Medulla oblongata (tissue), 1 donor: ENCODE measurements at regions not wholly inside any gene's neighbourhood (a gene's known extent, or its start where the extent isn't known, plus 50 kb on each side); places are given as distances from the start of the nearest gene placed in this dataset.
"Not testable (repeated sequence)": the region's sequence is repeated elsewhere in the genome, so short reads cannot be mapped to it uniquely, and the experiment has no call there.

Experiments
- DNase-seq: peaks from one replicate; pipeline ENCODE4 v3.0.0-alpha.2; 2015; ENCODE audit errors: extremely low spot score

GRCh38 chr17:71760062-71760720 lies 360.6 kb upstream of the SOX9 start:
- no peak for DNase-seq

GRCh38 chr17:71762526-71762925 lies 358.3 kb upstream of the SOX9 start:
- DNase-seq, result no peak

DNA sequence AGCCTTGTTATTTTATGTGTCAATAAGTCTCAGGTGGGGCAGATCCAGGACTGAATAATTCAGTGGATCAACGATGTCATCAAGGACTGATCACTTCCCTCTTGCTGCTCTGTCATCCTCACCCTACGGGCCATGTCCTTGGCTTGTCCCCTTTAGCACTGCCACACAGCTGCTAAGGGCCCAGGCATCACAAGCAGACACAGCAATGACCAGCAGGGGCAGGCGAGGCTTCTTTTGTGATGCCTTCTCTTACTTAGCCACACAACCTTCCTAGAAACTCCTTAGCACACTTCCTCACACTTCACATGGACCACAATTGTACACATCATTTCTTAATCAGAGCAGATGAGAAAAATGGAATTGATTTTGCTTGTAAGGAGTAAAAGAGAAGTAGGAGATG lies 356.3 kb upstream of the SOX9 start:
- DNase-seq, result peak; percentile 44

DNA sequence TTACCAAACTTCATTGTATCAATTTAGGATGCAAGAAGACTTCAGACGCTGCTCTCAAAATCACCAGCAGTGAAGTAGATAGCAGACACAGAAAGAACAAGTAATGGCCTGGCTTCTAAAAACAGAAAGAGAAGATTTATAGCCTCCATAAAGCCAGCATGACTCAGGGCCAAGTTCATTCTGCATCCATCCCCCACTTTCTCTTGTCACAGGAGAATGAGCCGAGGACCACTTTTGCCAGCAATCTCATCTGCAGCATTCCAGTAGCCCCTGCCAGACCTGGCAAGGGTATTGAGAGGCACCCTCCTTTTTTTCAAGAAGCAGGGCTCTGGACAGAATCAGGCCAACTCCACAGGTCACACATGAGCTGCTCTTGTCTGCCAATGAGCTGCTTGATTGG lies 355.4 kb upstream of the SOX9 start:
- DNase-seq, result no peak

DNA sequence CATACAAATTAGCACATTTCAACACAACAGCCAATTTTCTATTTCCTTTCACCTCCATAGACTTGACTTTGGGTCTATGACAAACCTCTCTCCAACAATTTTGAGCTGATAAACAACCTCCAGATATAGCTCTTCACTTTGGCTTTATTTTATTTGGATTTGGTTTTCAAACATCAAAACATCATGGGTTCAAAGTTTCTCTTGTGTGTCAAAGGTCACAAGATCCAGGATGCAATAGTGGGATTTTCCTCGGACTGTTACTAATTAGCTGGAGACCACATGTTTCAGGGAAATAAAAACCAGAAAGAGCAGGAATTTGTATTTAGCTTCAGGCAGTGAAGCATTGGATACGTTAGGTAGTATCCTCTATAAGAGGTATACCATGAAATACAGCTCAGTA lies 351.0 kb upstream of the SOX9 start:
- DNase-seq, result no peak

- no peak for DNase-seq
These were observed 343.7 kb upstream of the SOX9 start for GRCh38 chr17:71777048-71777640.

GRCh38 chr17:71779482-71779881 lies 341.3 kb upstream of the SOX9 start:
- DNase-seq, result no peak

GRCh38 chr17:71780596-71780995 lies 340.2 kb upstream of the SOX9 start:
- DNase-seq, result no peak

DNA sequence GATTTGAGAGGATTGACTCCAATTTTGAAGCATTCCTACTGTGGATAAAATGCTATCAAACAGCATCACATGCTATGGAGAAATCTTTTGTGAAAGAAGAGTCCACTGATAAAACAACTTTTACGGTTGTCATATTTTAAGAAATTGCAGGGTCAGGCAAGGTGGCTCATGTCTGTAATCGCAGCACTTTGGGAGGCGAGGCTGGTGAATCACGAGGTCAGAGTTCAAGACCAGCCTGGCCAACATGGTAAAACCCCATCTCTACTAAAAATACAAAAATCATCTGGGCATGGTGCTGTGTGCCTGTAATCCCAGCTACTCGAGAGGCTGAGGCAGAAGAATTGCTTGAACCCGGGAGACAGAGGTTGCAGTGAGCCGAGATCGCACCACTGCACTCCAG lies 338.8 kb upstream of the SOX9 start:
- not testable (repeated sequence) for DNase-seq

DNA sequence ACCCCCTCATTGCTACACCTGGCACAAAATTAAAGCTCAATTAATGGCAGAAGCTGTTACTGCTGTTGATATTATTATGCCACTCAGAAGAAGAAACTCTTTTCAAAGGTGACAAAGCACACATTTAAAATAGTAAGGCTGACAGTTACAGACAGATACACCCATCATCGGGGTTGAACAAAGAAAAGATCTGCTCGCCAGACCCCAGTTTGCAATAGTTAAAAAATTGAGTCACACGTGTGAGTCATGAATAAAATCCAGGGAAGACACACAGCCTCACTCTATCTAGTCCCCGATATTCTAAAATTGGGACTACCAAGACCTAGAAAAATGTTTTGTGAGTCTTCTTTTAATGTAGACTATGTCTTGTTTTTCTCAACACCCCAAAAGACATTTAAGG lies 330.0 kb upstream of the SOX9 start:
- DNase-seq, result no peak

DNA sequence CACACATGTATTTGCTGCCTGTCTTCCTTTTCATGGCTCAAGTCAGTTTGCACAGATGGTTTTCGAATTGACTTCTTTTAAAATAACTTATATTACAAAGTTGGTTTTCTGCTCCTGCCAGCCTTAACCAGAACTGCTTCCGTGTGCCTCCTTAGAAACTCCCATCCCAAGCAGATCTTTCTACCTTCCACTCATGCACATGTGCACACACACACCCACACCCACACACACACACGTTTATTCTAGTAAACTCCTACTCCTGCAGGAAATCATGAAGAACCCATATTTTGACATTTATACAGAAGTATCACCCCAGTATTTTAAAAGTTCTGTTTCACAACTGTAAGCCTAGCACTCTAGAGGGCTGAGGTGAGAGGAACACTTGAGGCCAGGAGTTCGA lies 329.5 kb upstream of the SOX9 start:
- DNase-seq, result no peak

- DNase-seq, result no peak
These were observed 327.9 kb upstream of the SOX9 start for GRCh38 chr17:71792966-71793365.

DNA sequence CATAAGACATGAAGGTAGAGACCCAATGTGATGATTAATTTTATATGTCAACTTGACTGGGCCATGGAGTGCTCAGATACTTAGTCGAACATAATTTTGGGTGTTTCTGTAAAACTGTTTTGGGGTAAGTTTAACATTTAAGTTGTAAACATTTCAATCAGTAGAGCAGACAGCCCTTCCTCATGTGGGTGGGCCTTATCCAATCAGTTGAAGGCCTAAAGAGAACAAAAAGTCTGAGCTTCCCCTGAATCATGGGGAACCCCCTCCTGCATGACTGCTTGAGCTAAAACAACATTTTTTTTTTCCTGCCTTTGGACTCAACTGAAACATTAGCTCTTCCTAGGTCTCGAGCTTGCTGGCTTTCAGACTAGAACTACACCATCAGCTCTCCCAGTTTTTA lies 327.3 kb upstream of the SOX9 start:
- no peak for DNase-seq

DNA sequence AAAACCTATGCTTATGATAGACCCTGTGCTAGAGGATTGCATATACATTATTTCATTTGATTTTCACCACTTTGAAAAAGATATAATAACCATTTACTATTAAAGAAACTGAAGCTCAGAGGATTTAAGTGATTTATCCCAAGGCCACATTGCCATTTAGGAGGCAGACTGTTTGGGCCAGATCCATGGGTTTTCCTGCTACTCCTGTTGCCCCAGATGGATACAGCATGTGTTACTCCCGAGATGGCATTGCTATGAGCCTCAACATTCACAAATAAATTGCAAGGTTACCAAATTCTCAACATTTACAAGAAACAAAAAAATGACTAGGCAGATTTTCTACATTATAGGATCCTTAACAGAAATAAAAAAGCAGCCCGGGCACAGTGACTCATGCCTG lies 322.1 kb upstream of the SOX9 start:
- no peak for DNase-seq

DNA sequence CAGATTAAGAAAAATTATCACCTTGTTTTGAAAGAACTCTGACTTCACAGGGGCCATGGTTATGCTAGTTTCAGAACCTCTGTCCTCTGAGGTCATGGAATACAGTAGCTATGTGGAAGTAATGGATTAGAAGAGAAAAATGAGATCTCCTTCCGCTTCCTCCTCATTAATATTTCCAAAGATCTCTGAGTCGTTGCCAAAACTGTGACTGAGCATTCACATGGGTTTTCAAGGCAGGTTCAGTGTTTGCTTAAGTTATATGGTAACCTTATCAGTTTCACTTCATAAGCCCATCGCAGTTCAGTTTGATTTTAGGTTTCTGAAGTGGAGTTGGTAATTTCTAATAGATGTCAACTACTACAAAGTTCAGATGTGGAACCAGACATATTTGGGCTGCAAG lies 321.2 kb upstream of the SOX9 start:
- no peak for DNase-seq

DNA sequence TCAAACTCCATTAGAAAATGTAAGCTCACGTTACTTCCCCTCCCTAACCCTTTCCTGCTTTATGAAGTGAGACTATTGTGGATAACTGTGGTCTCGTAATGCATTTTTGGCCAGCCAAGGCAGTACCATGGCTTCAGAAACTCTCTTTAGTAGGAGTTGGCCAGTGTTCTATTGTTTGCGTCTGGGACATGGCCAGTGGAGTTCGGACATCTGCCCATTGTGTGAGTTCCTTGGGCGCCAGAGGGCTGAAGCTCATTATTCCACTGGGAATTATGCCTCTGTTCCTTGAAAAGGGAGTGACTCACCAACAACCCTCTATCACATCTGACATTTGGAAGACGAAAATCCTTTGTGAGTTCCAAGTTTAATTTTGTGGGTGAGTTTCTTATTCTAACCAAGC lies 319.5 kb upstream of the SOX9 start:
- DNase-seq, result peak; percentile 78

- no peak for DNase-seq
These were observed 318.2 kb upstream of the SOX9 start for GRCh38 chr17:71802663-71803062.

DNA sequence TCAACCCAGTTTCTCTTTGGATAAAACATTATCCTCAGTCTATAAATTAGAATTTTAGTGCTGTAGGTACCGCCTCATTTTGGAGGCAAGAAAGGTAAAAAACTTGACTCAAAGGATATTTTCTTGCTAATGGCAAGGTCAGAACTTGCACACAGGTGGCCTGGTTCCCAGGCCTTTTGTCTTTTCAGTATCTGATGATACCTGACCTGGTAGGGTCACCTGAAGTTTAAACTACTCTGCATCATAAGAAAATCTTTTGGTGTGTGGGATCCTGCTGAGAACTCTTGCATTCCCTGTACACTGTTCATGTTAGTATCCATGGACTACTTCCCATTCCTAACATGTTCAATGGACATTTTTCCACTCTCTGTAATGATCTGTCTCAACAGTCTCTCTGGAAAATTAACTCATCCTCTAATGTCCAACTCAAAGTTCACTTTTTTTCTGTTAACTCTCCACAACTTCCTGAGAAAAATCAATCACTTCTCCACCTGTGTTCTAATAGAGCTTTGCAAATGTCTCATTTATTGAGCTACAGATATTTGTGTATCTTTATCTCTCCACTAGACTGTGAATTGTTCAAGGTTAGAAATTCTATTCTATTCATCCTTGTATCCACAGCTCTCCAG lies 317.1 kb upstream of the SOX9 start:
- DNase-seq, result no peak

DNA sequence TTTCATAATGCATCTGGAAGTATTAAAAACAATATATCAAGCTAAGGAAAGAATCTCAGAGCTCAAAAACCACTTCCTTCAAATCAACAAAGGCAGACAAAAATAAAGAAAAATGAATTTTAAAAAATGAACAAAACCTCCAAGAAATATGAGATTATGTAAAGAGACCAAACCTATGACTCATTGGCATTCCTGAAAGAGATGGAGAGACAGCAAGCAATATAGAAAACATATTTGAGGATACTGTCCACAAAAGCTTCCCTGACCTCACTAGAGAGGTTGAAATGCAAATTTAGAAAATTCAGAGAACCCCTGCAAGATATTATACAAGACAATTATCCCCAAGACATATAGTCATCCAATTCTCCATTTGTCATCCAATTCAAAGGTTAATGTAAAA lies 311.3 kb upstream of the SOX9 start:
- no peak for DNase-seq

DNA sequence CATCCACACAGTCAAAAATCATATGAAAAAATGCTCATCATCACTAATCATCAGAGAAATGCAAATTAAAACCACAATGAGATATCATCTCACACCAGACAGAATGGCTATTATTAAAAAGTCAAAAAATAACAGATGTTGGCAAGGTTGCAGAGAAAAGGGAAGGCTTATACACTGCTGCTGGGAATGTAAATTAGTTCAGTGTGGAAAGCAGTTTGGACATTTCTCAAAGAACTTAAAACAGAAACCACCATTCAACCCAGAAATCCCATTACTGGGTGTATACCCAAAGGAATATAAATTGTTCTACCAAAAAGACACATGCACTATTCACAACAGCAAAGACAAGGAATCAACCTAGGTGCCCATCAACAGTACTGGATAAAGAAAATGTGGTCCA lies 307.0 kb upstream of the SOX9 start:
- DNase-seq, result not testable (repeated sequence)

GRCh38 chr17:71821511-71821910 lies 299.3 kb upstream of the SOX9 start:
- no peak for DNase-seq

DNA sequence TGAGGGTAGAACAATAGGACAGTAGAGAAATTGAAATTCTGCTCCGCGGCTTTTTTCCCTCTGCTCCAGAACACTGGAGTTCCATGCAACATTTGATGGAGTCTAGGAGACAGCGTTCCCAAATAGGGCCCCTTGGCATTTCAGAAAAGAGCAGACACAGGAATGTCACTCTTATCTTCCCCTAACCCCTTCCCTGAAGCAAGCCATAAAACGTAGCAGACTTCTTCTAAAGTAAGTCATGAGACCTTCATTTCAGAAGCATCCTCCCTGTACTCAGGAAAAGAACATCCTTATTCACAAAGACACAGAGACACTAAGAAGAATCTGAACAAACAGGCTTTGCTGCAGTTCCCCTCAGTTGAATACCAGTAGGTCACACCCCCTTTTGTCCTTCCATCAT lies 296.1 kb upstream of the SOX9 start:
- no peak for DNase-seq

DNA sequence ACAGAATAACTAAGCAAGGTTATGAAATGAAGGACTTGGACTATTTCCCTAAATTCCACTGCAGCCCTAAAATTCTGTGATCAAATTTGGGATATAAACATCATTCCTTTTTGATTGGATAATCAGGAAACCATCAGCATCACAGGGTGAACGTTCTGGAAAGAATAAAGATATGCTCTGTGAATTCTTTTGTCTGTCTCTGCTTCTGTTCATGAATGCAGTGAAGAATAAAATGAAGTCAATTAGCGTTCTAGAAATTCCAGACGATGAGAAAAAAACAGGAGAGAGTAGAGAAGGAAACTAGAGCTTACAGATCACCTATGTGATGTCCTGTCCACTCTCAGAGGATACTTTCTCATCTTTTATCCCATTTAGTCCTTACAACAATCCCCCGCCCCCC lies 295.1 kb upstream of the SOX9 start:
- no peak for DNase-seq

DNA sequence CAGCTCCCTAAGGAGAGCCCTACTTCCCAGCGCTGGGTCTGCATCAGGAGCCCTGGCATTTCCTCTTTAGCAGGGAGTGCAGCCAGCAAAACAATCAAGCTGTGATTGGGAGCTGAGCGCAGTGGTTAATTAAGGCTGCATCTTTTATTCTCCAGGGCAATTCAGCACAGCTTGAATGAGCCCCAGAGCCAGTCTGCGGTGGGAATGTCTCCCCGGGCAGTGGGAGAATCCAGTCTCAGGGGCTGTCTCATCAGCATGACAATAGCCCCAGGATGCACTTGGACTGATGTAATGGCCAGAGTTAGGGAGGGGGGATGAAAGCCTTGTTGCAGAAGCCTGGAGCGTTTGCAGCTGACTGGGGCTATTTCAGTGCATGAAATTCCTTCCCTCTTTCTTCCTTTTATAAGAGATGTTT lies 292.6 kb upstream of the SOX9 start:
- DNase-seq, result peak; percentile 81
